Neuronal stem cell (in vitro differentiated cells): ENCODE measurements at regions not wholly inside any gene's neighbourhood (a gene's known extent, or its start where the extent isn't known, plus 50 kb on each side); places are given as distances from the start of the nearest gene placed in this dataset.
"Not testable (repeated sequence)": the region's sequence is repeated elsewhere in the genome, so short reads cannot be mapped to it uniquely, and the experiment has no call there.

Experiments used
- DNase-seq: peaks from one replicate; pipeline ENCODE4 v3.0.0-alpha.2; 2013; ENCODE audit warnings: low spot score
- H2AFZ ChIP-seq: one replicate; pipeline ENCODE4 v1.6.1; 2013; ENCODE audit warnings: mild to moderate bottlenecking, low read length, inconsistent platforms
- H2AK5ac ChIP-seq: 2 replicates; pipeline ENCODE4 v1.6.1; 2013; ENCODE audit warnings: low read depth, mild to moderate bottlenecking, inconsistent platforms, low read length, moderate library complexity, mixed read lengths
- H2BK120ac ChIP-seq: 2 replicates; pipeline ENCODE4 v1.6.1; 2013; ENCODE audit warnings: low read depth, mild to moderate bottlenecking, inconsistent platforms, low read length, moderate library complexity, mixed read lengths
- H2BK12ac ChIP-seq: one replicate; pipeline ENCODE4 v1.6.1; 2013; ENCODE audit warnings: low read length, inconsistent platforms
- H2BK15ac ChIP-seq: 2 replicates; pipeline ENCODE4 v1.6.1; 2013; ENCODE audit warnings: mild to moderate bottlenecking, low read length, inconsistent platforms, mixed read lengths
- H2BK5ac ChIP-seq: one replicate; pipeline ENCODE4 v1.6.1; 2013; ENCODE audit warnings: inconsistent platforms, mild to moderate bottlenecking, low read length, moderate library complexity
- H3K14ac ChIP-seq: one replicate; pipeline ENCODE4 v1.6.1; 2013; ENCODE audit warnings: low read length, inconsistent platforms
- H3K18ac ChIP-seq: 2 replicates; pipeline ENCODE4 v1.6.1; 2013; ENCODE audit warnings: low read length, inconsistent platforms
- H3K23ac ChIP-seq: 2 replicates; pipeline ENCODE4 v1.6.1; 2013; ENCODE audit warnings: low read depth, mild to moderate bottlenecking, mixed read lengths, low read length, inconsistent platforms; ENCODE audit not compliant: poor library complexity
- H3K27ac ChIP-seq: replicated peaks from 3 replicates; pipeline ENCODE4 v1.5.1; 2013; ENCODE audit warnings: low read length, inconsistent platforms
- H3K27me3 ChIP-seq, 3 experiments: 2 replicates each; pipeline ENCODE4 v1.6.1; 2013; ENCODE audit warnings: low read length in 3 of 3, mild to moderate bottlenecking in 2 of 3, inconsistent platforms in 1 of 3, low read depth in 1 of 3, mixed read lengths in 1 of 3, moderate library complexity in 1 of 3; ENCODE audit not compliant: control insufficient read depth in 3 of 3, insufficient read depth in 3 of 3
- H3K36me3 ChIP-seq, 2 donors: replicated peaks in 1 of 2; 2 replicates each; pipeline ENCODE4 v1.6.1; 2013; ENCODE audit warnings: low read length in 2 of 2; ENCODE audit not compliant: control insufficient read depth in 2 of 2, insufficient read depth in 2 of 2
- H3K4ac ChIP-seq: 2 replicates; pipeline ENCODE4 v1.6.1; 2013; ENCODE audit warnings: inconsistent platforms, mild to moderate bottlenecking, low read length, moderate library complexity
- H3K4me1 ChIP-seq, 2 donors: 1 replicate in 1 of 2; 2 replicates in 1 of 2; pipeline ENCODE4 v1.6.1; 2013; ENCODE audit warnings: low read length in 2 of 2, low read depth in 1 of 2; ENCODE audit not compliant: control insufficient read depth in 2 of 2, insufficient read depth in 1 of 2
- H3K4me2 ChIP-seq: one replicate; pipeline ENCODE4 v1.6.1; 2013; ENCODE audit warnings: mild to moderate bottlenecking, low read length, inconsistent platforms; ENCODE audit not compliant: insufficient read depth, poor library complexity, severe bottlenecking
- H3K4me3 ChIP-seq, 2 donors: 2 replicates each; pipeline ENCODE4 v1.5.1; 2013; ENCODE audit warnings: low read length in 2 of 2, mild to moderate bottlenecking in 2 of 2, inconsistent platforms in 1 of 2, moderate library complexity in 1 of 2
- H3K79me1 ChIP-seq: one replicate; pipeline ENCODE4 v1.6.1; 2013; ENCODE audit warnings: low read depth, mild to moderate bottlenecking, inconsistent platforms, low read length, moderate library complexity
- H3K9ac ChIP-seq: one replicate; pipeline ENCODE4 v1.6.1; 2013; ENCODE audit warnings: mild to moderate bottlenecking, low read depth, low read length, inconsistent platforms; ENCODE audit not compliant: poor library complexity
- H3K9me3 ChIP-seq, 2 donors: replicated peaks in 1 of 2; 2 replicates each; pipeline versions ENCODE3 to v1.6.1; 2013; ENCODE audit warnings: low read length in 2 of 2, mild to moderate bottlenecking in 2 of 2, inconsistent platforms in 1 of 2, low read depth in 1 of 2, mixed read lengths in 1 of 2, moderate library complexity in 1 of 2; ENCODE audit not compliant: control insufficient read depth in 2 of 2, insufficient read depth in 1 of 2
- H4K8ac ChIP-seq: one replicate; pipeline ENCODE4 v1.6.1; 2013; ENCODE audit warnings: low read depth, mild to moderate bottlenecking, inconsistent platforms, low read length, moderate library complexity
- H4K91ac ChIP-seq: one replicate; pipeline ENCODE4 v1.6.1; 2013; ENCODE audit warnings: low read length, low read depth, mild to moderate bottlenecking, inconsistent platforms; ENCODE audit not compliant: poor library complexity
- WGBS, 2 donors: extraction: QIAGEN DNeasy Blood & Tissue Kit; methylation state at CpG; one replicate each; pipeline ENCODE4 v1.1.7; 2013; ENCODE audit warnings: missing lambda C conversion rate in 2 of 2, mixed read lengths in 1 of 2; ENCODE audit not compliant: insufficient read length in 2 of 2, insufficient replicate concordance in 1 of 2; ENCODE audit errors: extremely low coverage in 2 of 2; 5-methylcytosine and 5-hydroxymethylcytosine counted together

- H2AFZ ChIP-seq, H3K4me1 ChIP-seq, H3K14ac ChIP-seq, H3K36me3 ChIP-seq, H3K4me3 ChIP-seq, H2BK120ac ChIP-seq, H3K4me2 ChIP-seq, H3K18ac ChIP-seq, H2AK5ac ChIP-seq, DNase-seq, H3K9me3 ChIP-seq, H3K9ac ChIP-seq, H3K27me3 ChIP-seq, H3K27ac ChIP-seq, H4K8ac ChIP-seq, H3K79me1 ChIP-seq, H2BK5ac ChIP-seq, H4K91ac ChIP-seq, H2BK15ac ChIP-seq, H2BK12ac ChIP-seq, H3K23ac ChIP-seq, H3K4ac ChIP-seq: not testable (repeated sequence)
- no CpG with 5 or more reads among the region's 3 CpGs for WGBS, 2 donors
These were observed 99.1 kb upstream of the PLGLB2 start for GRCh38 chr2:87648815-87649214.

GRCh38 chr2:87649871-87650270 lies 98.0 kb upstream of the PLGLB2 start:
- H3K36me3 ChIP-seq, H3K4me1 ChIP-seq, H3K4me2 ChIP-seq, H3K14ac ChIP-seq, DNase-seq, H3K9me3 ChIP-seq, H2BK15ac ChIP-seq, H3K4me3 ChIP-seq, H2BK5ac ChIP-seq, H2AK5ac ChIP-seq, H3K18ac ChIP-seq, H3K79me1 ChIP-seq, H4K91ac ChIP-seq, H2AFZ ChIP-seq, H3K9ac ChIP-seq, H3K23ac ChIP-seq, H4K8ac ChIP-seq, H3K27me3 ChIP-seq, H2BK12ac ChIP-seq, H3K27ac ChIP-seq, H3K4ac ChIP-seq, H2BK120ac ChIP-seq: not testable (repeated sequence)
- no CpG with 5 or more reads among the region's 3 CpGs for WGBS, 2 donors

- not testable (repeated sequence) for H3K23ac ChIP-seq, H3K9ac ChIP-seq, H3K4ac ChIP-seq, H2BK5ac ChIP-seq, H3K4me3 ChIP-seq, H2BK120ac ChIP-seq, H2BK12ac ChIP-seq, H3K9me3 ChIP-seq, H3K36me3 ChIP-seq, H2AK5ac ChIP-seq, H3K27ac ChIP-seq, H3K4me1 ChIP-seq, H4K91ac ChIP-seq, H3K14ac ChIP-seq, H2AFZ ChIP-seq, H4K8ac ChIP-seq, H3K27me3 ChIP-seq, H3K79me1 ChIP-seq, DNase-seq, H3K18ac ChIP-seq, H3K4me2 ChIP-seq, H2BK15ac ChIP-seq
- WGBS, 2 donors: no CpG with 5 or more reads among the region's 2 CpGs
These were observed 97.0 kb upstream of the PLGLB2 start for GRCh38 chr2:87650837-87651236.

- H3K23ac ChIP-seq, H3K79me1 ChIP-seq, H3K9me3 ChIP-seq, DNase-seq, H2AK5ac ChIP-seq, H3K14ac ChIP-seq, H2BK120ac ChIP-seq, H3K4me1 ChIP-seq, H3K4me2 ChIP-seq, H3K18ac ChIP-seq, H3K4me3 ChIP-seq, H3K27ac ChIP-seq, H4K91ac ChIP-seq, H2BK5ac ChIP-seq, H3K27me3 ChIP-seq, H2AFZ ChIP-seq, H3K4ac ChIP-seq, H2BK12ac ChIP-seq, H3K9ac ChIP-seq, H2BK15ac ChIP-seq, H3K36me3 ChIP-seq, H4K8ac ChIP-seq: not testable (repeated sequence)
- WGBS, 2 donors: no CpG with 5 or more reads among the region's 2 CpGs
These were observed 96.3 kb upstream of the PLGLB2 start for GRCh38 chr2:87651589-87651988.
